ENCODE measurements at regions not wholly inside any gene's neighbourhood (a gene's known extent, or its start where the extent isn't known, plus 50 kb on each side); places are given as distances from the start of the nearest gene placed in this dataset.

GRCh38 chr4:161167539-161167938 is 996.3 kb downstream of the FSTL5 start:
- H3K4me3 ChIP-seq: no peak overlapping the region
- no peaks in the 10 kb centered on the region for H3K27me3 ChIP-seq
- no peaks in the 10 kb centered on the region for H3K9me3 ChIP-seq
- intact Hi-C loops (cut with DNase I; ENCODE audit: low total_unique reads): no loop called here
- no peak overlapping the region for H3K27ac ChIP-seq
- H3K36me3 ChIP-seq: no peaks in the 10 kb centered on the region
- H3K4me1 ChIP-seq: no peaks in the 10 kb centered on the region
- in situ Hi-C loops (cut with MboI; ENCODE audit: low pct_ligation_motif_present in 1 of 4, low pct_unique_long_range_greater_than_20kb in 1 of 4, low sequenced_read_pairs in 3 of 4): no loop called here
- TF ChIP-seq CTCF (IDR thresholded peaks at IDR 0.05) (no peak), POLR2AphosphoS5 (IDR thresholded peaks at IDR 0.05) (no peak), EP300 (IDR thresholded peaks at IDR 0.05; ENCODE audit: low read depth) (no peak), POLR2A (IDR thresholded peaks at IDR 0.05) (no peak)
- DNase-seq: no peak

- TF ChIP-seq CTCF (IDR thresholded peaks at IDR 0.05): no peak
- no peak for TF ChIP-seq POLR2AphosphoS5 (IDR thresholded peaks at IDR 0.05)
- no peak for TF ChIP-seq POLR2A (IDR thresholded peaks at IDR 0.05)
- in situ Hi-C loops (cut with MboI; ENCODE audit: low pct_ligation_motif_present in 1 of 4, low pct_unique_long_range_greater_than_20kb in 1 of 4, low sequenced_read_pairs in 3 of 4) (no loop called here), intact Hi-C loops (cut with DNase I; ENCODE audit: low total_unique reads) (no loop called here)
- H3K4me3 ChIP-seq: no peak overlapping the region
- 48 to 55% methylated on average over 2 to 3 of the region's 3 CpGs for WGBS, 2 donors (ENCODE audit: low coverage in 1 of 2)
- DNase-seq: no peak
- H3K27ac ChIP-seq: no peak overlapping the region
- no peaks in the 10 kb centered on the region for H3K36me3 ChIP-seq
- H3K4me1 ChIP-seq: no peaks in the 10 kb centered on the region
- H3K27me3 ChIP-seq: no peaks in the 10 kb centered on the region
- peaks cover 0 to 3% of the 10 kb centered on the region in 2 donors for H3K9me3 ChIP-seq
Measured at GRCh38 chr4:161160718-161161117, 1003.1 kb downstream of the FSTL5 start.

- Histone ChIP-seq H3K9me3 (no peaks in the 10 kb centered on the region), H3K27ac (no peak overlapping the region), H3K4me1 (no peaks in the 10 kb centered on the region), H3K27me3 (no peaks in the 10 kb centered on the region), H3K4me3 (no peak overlapping the region), H3K36me3 (no peaks in the 10 kb centered on the region)
- no peak for DNase-seq
- 67 to 73% methylated on average over 1 to 2 of the region's 2 CpGs for WGBS, 2 donors (ENCODE audit: low coverage in 1 of 2)
- in situ Hi-C loops (cut with MboI; ENCODE audit: low pct_ligation_motif_present in 1 of 4, low pct_unique_long_range_greater_than_20kb in 1 of 4, low sequenced_read_pairs in 3 of 4): no loop called here
- no peak for TF ChIP-seq POLR2AphosphoS5 (IDR thresholded peaks at IDR 0.05)
- TF ChIP-seq CTCF (IDR thresholded peaks at IDR 0.05): no peak
- TF ChIP-seq EP300 (IDR thresholded peaks at IDR 0.05; ENCODE audit: low read depth): no peak
- TF ChIP-seq POLR2A (IDR thresholded peaks at IDR 0.05): no peak
- intact Hi-C loops (cut with DNase I; ENCODE audit: low total_unique reads): no loop called here
Measured at GRCh38 chr4:161148051-161148450, 1015.7 kb downstream of the FSTL5 start.

- H3K9me3 ChIP-seq: peaks cover 0 to 5% of the 10 kb centered on the region in 2 donors
- no peaks in the 10 kb centered on the region for H3K36me3 ChIP-seq
- no peak for TF ChIP-seq POLR2A (IDR thresholded peaks at IDR 0.05)
- no peak for TF ChIP-seq POLR2AphosphoS5 (IDR thresholded peaks at IDR 0.05)
- TF ChIP-seq EP300 (IDR thresholded peaks at IDR 0.05; ENCODE audit: low read depth): no peak
- no peak for TF ChIP-seq CTCF (IDR thresholded peaks at IDR 0.05)
- DNase-seq: no peak
- no peaks in the 10 kb centered on the region for H3K4me1 ChIP-seq
- intact Hi-C loops (cut with DNase I; ENCODE audit: low total_unique reads): no loop called here
- H3K27ac ChIP-seq: no peak overlapping the region
- H3K4me3 ChIP-seq: no peak overlapping the region
- in situ Hi-C loops (cut with MboI; ENCODE audit: low pct_ligation_motif_present in 1 of 4, low pct_unique_long_range_greater_than_20kb in 1 of 4, low sequenced_read_pairs in 3 of 4): no loop called here
- H3K27me3 ChIP-seq: no peaks in the 10 kb centered on the region
- 74 to 75% methylated on average over 3 of the region's 3 CpGs for WGBS, 2 donors (ENCODE audit: low coverage in 1 of 2)
Measured at GRCh38 chr4:161143375-161143774, 1020.4 kb downstream of the FSTL5 start.
